ENCODE measurements at regions not wholly inside any gene's neighbourhood (a gene's known extent, or its start where the extent isn't known, plus 50 kb on each side); places are given as distances from the start of the nearest gene placed in this dataset.

GRCh38 chr17:79189305-79189704, 114.7 kb downstream of the ENGASE start:
- DNase-seq (ENCODE audit: low read depth in 2 of 3, low spot score in 2 of 3): no peak

GRCh38 chr17:79188685-79189084, 114.1 kb downstream of the ENGASE start:
- no peak for DNase-seq (ENCODE audit: low read depth in 2 of 3, low spot score in 2 of 3)

- peak in 2 of 3 donors; percentile 10 to 19 for DNase-seq (ENCODE audit: low read depth in 2 of 3, low spot score in 2 of 3)
Measured at GRCh38 chr17:79188048-79188447, 113.4 kb downstream of the ENGASE start.

GRCh38 chr17:79187186-79187585, 112.6 kb downstream of the ENGASE start:
- DNase-seq (ENCODE audit: low read depth in 2 of 3, low spot score in 2 of 3): no peak

GRCh38 chr17:79186406-79186805, 111.8 kb downstream of the ENGASE start:
- DNase-seq (ENCODE audit: low read depth in 2 of 3, low spot score in 2 of 3): no peak

- DNase-seq (ENCODE audit: low read depth in 2 of 3, low spot score in 2 of 3): no peak
Measured at GRCh38 chr17:79185671-79186070, 111.0 kb downstream of the ENGASE start.

- no peak for DNase-seq (ENCODE audit: low read depth in 2 of 3, low spot score in 2 of 3)
Measured at GRCh38 chr17:79184219-79184618, 109.6 kb downstream of the ENGASE start.

- peak in 2 of 3 donors; percentile 23 to 37 for DNase-seq (ENCODE audit: low read depth in 2 of 3, low spot score in 2 of 3)
Measured at GRCh38 chr17:79183293-79184158, 108.9 kb downstream of the ENGASE start.

- DNase-seq (ENCODE audit: low read depth in 2 of 3, low spot score in 2 of 3): no peak
Measured at GRCh38 chr17:79183043-79183292, 108.3 kb downstream of the ENGASE start.

- DNase-seq (ENCODE audit: low read depth in 2 of 3, low spot score in 2 of 3): no peak
Measured at GRCh38 chr17:79182176-79183042, 107.8 kb downstream of the ENGASE start.

- no peak for DNase-seq (ENCODE audit: low read depth in 2 of 3, low spot score in 2 of 3)
Measured at GRCh38 chr17:79180358-79181005, 105.9 kb downstream of the ENGASE start.

- DNase-seq (ENCODE audit: low read depth in 2 of 3, low spot score in 2 of 3): no peak
Measured at GRCh38 chr17:79179334-79179733, 104.7 kb downstream of the ENGASE start.

- DNase-seq (ENCODE audit: low read depth in 2 of 3, low spot score in 2 of 3): no peak
Measured at GRCh38 chr17:79177877-79178276, 103.3 kb downstream of the ENGASE start.

- no peak for DNase-seq (ENCODE audit: low read depth in 2 of 3, low spot score in 2 of 3)
Measured at GRCh38 chr17:79176792-79177601, 102.4 kb downstream of the ENGASE start.

GRCh38 chr17:79174905-79175856, 100.6 kb downstream of the ENGASE start:
- no peak for DNase-seq (ENCODE audit: low read depth in 2 of 3, low spot score in 2 of 3)

- DNase-seq (ENCODE audit: low read depth in 2 of 3, low spot score in 2 of 3): no peak
Measured at GRCh38 chr17:79174193-79174765, 99.7 kb downstream of the ENGASE start.

GRCh38 chr17:79171188-79171587, 96.6 kb downstream of the ENGASE start:
- no peak for DNase-seq (ENCODE audit: low read depth in 2 of 3, low spot score in 2 of 3)

- DNase-seq (ENCODE audit: low read depth in 2 of 3, low spot score in 2 of 3): no peak
Measured at GRCh38 chr17:79169861-79170260, 95.2 kb downstream of the ENGASE start.

- no peak for DNase-seq (ENCODE audit: low read depth in 2 of 3, low spot score in 2 of 3)
Measured at GRCh38 chr17:79169366-79169765, 94.7 kb downstream of the ENGASE start.

Data from hematopoietic multipotent progenitor cell (in vitro differentiated cells).